ENCODE measurements at regions not wholly inside any gene's neighbourhood (a gene's known extent, or its start where the extent isn't known, plus 50 kb on each side); places are given as distances from the start of the nearest gene placed in this dataset.

GRCh38 chr10:105634281-105634680 is 993.2 kb downstream of the SORCS3 start:
- Histone ChIP-seq H3K27ac (ENCODE audit: low read length) (no peak overlapping the region), H3K9me3 (ENCODE audit: control insufficient read depth in 1 of 2, low read length in 2 of 2) (no peaks in the 10 kb centered on the region), H3K27me3 (ENCODE audit: low read depth, low read length) (no peaks in the 10 kb centered on the region), H3K4me1 (ENCODE audit: control insufficient read depth in 1 of 2, insufficient read depth in 2 of 2, low read length in 2 of 2) (no peaks in the 10 kb centered on the region), H3K4me3 (ENCODE audit: low read depth in 1 of 2, low read length in 2 of 2) (no peak overlapping the region), H3K36me3 (ENCODE audit: control insufficient read depth in 1 of 2, insufficient read depth in 2 of 2, low read length in 2 of 2) (no peaks in the 10 kb centered on the region)

GRCh38 chr10:105615715-105616365 is 974.8 kb downstream of the SORCS3 start:
- no peak overlapping the region for H3K4me3 ChIP-seq (ENCODE audit: low read depth in 1 of 2, low read length in 2 of 2)
- H3K27me3 ChIP-seq (ENCODE audit: low read depth, low read length), result no peaks in the 10 kb centered on the region
- H3K27ac ChIP-seq (ENCODE audit: low read length), result no peak overlapping the region
- no peaks in the 10 kb centered on the region for H3K36me3 ChIP-seq (ENCODE audit: control insufficient read depth in 1 of 2, insufficient read depth in 2 of 2, low read length in 2 of 2)
- H3K4me1 ChIP-seq (ENCODE audit: control insufficient read depth in 1 of 2, insufficient read depth in 2 of 2, low read length in 2 of 2), result no peaks in the 10 kb centered on the region
- H3K9me3 ChIP-seq (ENCODE audit: control insufficient read depth in 1 of 2, low read length in 2 of 2), result no peaks in the 10 kb centered on the region

- peaks cover 0 to 3% of the 10 kb centered on the region in 2 donors for H3K9me3 ChIP-seq (ENCODE audit: control insufficient read depth in 1 of 2, low read length in 2 of 2)
- H3K27me3 ChIP-seq (ENCODE audit: low read depth, low read length), result no peaks in the 10 kb centered on the region
- H3K4me3 ChIP-seq (ENCODE audit: low read depth in 1 of 2, low read length in 2 of 2), result no peak overlapping the region
- no peaks in the 10 kb centered on the region for H3K4me1 ChIP-seq (ENCODE audit: control insufficient read depth in 1 of 2, insufficient read depth in 2 of 2, low read length in 2 of 2)
- H3K36me3 ChIP-seq (ENCODE audit: control insufficient read depth in 1 of 2, insufficient read depth in 2 of 2, low read length in 2 of 2), result no peaks in the 10 kb centered on the region
- H3K27ac ChIP-seq (ENCODE audit: low read length), result no peak overlapping the region
Measured at GRCh38 chr10:105611244-105611798, 970.2 kb downstream of the SORCS3 start.

GRCh38 chr10:105609451-105609850 is 968.4 kb downstream of the SORCS3 start:
- Histone ChIP-seq H3K4me3 (ENCODE audit: low read depth in 1 of 2, low read length in 2 of 2) (no peak overlapping the region), H3K4me1 (ENCODE audit: control insufficient read depth in 1 of 2, insufficient read depth in 2 of 2, low read length in 2 of 2) (no peaks in the 10 kb centered on the region), H3K27ac (ENCODE audit: low read length) (no peak overlapping the region), H3K9me3 (ENCODE audit: control insufficient read depth in 1 of 2, low read length in 2 of 2) (peaks cover 0 to 3% of the 10 kb centered on the region in 2 donors), H3K36me3 (ENCODE audit: control insufficient read depth in 1 of 2, insufficient read depth in 2 of 2, low read length in 2 of 2) (no peaks in the 10 kb centered on the region), H3K27me3 (ENCODE audit: low read depth, low read length) (no peaks in the 10 kb centered on the region)

- Histone ChIP-seq H3K9me3 (ENCODE audit: control insufficient read depth in 1 of 2, low read length in 2 of 2) (peaks cover 0 to 3% of the 10 kb centered on the region in 2 donors), H3K36me3 (ENCODE audit: control insufficient read depth in 1 of 2, insufficient read depth in 2 of 2, low read length in 2 of 2) (no peaks in the 10 kb centered on the region), H3K27ac (ENCODE audit: low read length) (no peak overlapping the region), H3K4me1 (ENCODE audit: control insufficient read depth in 1 of 2, insufficient read depth in 2 of 2, low read length in 2 of 2) (no peaks in the 10 kb centered on the region), H3K4me3 (ENCODE audit: low read depth in 1 of 2, low read length in 2 of 2) (no peak overlapping the region), H3K27me3 (ENCODE audit: low read depth, low read length) (no peaks in the 10 kb centered on the region)
Measured at GRCh38 chr10:105605918-105606317, 964.8 kb downstream of the SORCS3 start.

GRCh38 chr10:105605104-105605503 is 964.0 kb downstream of the SORCS3 start:
- Histone ChIP-seq H3K4me3 (ENCODE audit: low read depth in 1 of 2, low read length in 2 of 2) (no peak overlapping the region), H3K36me3 (ENCODE audit: control insufficient read depth in 1 of 2, insufficient read depth in 2 of 2, low read length in 2 of 2) (no peaks in the 10 kb centered on the region), H3K4me1 (ENCODE audit: control insufficient read depth in 1 of 2, insufficient read depth in 2 of 2, low read length in 2 of 2) (no peaks in the 10 kb centered on the region), H3K9me3 (ENCODE audit: control insufficient read depth in 1 of 2, low read length in 2 of 2) (peaks cover 0 to 3% of the 10 kb centered on the region in 2 donors), H3K27ac (ENCODE audit: low read length) (no peak overlapping the region), H3K27me3 (ENCODE audit: low read depth, low read length) (no peaks in the 10 kb centered on the region)

GRCh38 chr10:105598207-105598606 is 957.1 kb downstream of the SORCS3 start:
- no peaks in the 10 kb centered on the region for H3K36me3 ChIP-seq (ENCODE audit: control insufficient read depth in 1 of 2, insufficient read depth in 2 of 2, low read length in 2 of 2)
- H3K4me1 ChIP-seq (ENCODE audit: control insufficient read depth in 1 of 2, insufficient read depth in 2 of 2, low read length in 2 of 2), result no peaks in the 10 kb centered on the region
- H3K9me3 ChIP-seq (ENCODE audit: control insufficient read depth in 1 of 2, low read length in 2 of 2), result no peaks in the 10 kb centered on the region
- no peak overlapping the region for H3K4me3 ChIP-seq (ENCODE audit: low read depth in 1 of 2, low read length in 2 of 2)
- H3K27me3 ChIP-seq (ENCODE audit: low read depth, low read length), result no peaks in the 10 kb centered on the region
- H3K27ac ChIP-seq (ENCODE audit: low read length), result no peak overlapping the region

- Histone ChIP-seq H3K27me3 (ENCODE audit: low read depth, low read length) (no peaks in the 10 kb centered on the region), H3K36me3 (ENCODE audit: control insufficient read depth in 1 of 2, insufficient read depth in 2 of 2, low read length in 2 of 2) (no peaks in the 10 kb centered on the region), H3K4me1 (ENCODE audit: control insufficient read depth in 1 of 2, insufficient read depth in 2 of 2, low read length in 2 of 2) (no peaks in the 10 kb centered on the region), H3K27ac (ENCODE audit: low read length) (no peak overlapping the region), H3K9me3 (ENCODE audit: control insufficient read depth in 1 of 2, low read length in 2 of 2) (no peaks in the 10 kb centered on the region), H3K4me3 (ENCODE audit: low read depth in 1 of 2, low read length in 2 of 2) (no peak overlapping the region)
Measured at GRCh38 chr10:105597312-105597711, 956.2 kb downstream of the SORCS3 start.

- Histone ChIP-seq H3K4me1 (ENCODE audit: control insufficient read depth in 1 of 2, insufficient read depth in 2 of 2, low read length in 2 of 2) (no peaks in the 10 kb centered on the region), H3K9me3 (ENCODE audit: control insufficient read depth in 1 of 2, low read length in 2 of 2) (no peaks in the 10 kb centered on the region), H3K27ac (ENCODE audit: low read length) (no peak overlapping the region), H3K27me3 (ENCODE audit: low read depth, low read length) (no peaks in the 10 kb centered on the region), H3K36me3 (ENCODE audit: control insufficient read depth in 1 of 2, insufficient read depth in 2 of 2, low read length in 2 of 2) (no peaks in the 10 kb centered on the region), H3K4me3 (ENCODE audit: low read depth in 1 of 2, low read length in 2 of 2) (no peak overlapping the region)
Measured at GRCh38 chr10:105596749-105597148, 955.7 kb downstream of the SORCS3 start.

- Histone ChIP-seq H3K27me3 (ENCODE audit: low read depth, low read length) (no peaks in the 10 kb centered on the region), H3K4me3 (ENCODE audit: low read depth in 1 of 2, low read length in 2 of 2) (no peak overlapping the region), H3K36me3 (ENCODE audit: control insufficient read depth in 1 of 2, insufficient read depth in 2 of 2, low read length in 2 of 2) (no peaks in the 10 kb centered on the region)
Measured at GRCh38 chr10:105594296-105594695, 953.2 kb downstream of the SORCS3 start.

GRCh38 chr10:105592468-105592867 is 951.4 kb downstream of the SORCS3 start:
- Histone ChIP-seq H3K27me3 (ENCODE audit: low read depth, low read length) (no peaks in the 10 kb centered on the region), H3K27ac (ENCODE audit: low read length) (no peak overlapping the region), H3K9me3 (ENCODE audit: control insufficient read depth in 1 of 2, low read length in 2 of 2) (no peaks in the 10 kb centered on the region), H3K4me3 (ENCODE audit: low read depth in 1 of 2, low read length in 2 of 2) (no peak overlapping the region), H3K36me3 (ENCODE audit: control insufficient read depth in 1 of 2, insufficient read depth in 2 of 2, low read length in 2 of 2) (no peaks in the 10 kb centered on the region), H3K4me1 (ENCODE audit: control insufficient read depth in 1 of 2, insufficient read depth in 2 of 2, low read length in 2 of 2) (no peaks in the 10 kb centered on the region)

More at GRCh38 chr10:105594296-105594695, 953.2 kb downstream of the SORCS3 start:
- H3K27ac ChIP-seq (ENCODE audit: low read length), result no peak overlapping the region
- no peaks in the 10 kb centered on the region for H3K4me1 ChIP-seq (ENCODE audit: control insufficient read depth in 1 of 2, insufficient read depth in 2 of 2, low read length in 2 of 2)
- H3K9me3 ChIP-seq (ENCODE audit: control insufficient read depth in 1 of 2, low read length in 2 of 2), result no peaks in the 10 kb centered on the region
